CD4-positive, alpha-beta T cell (primary cell): ENCODE measurements at regions not wholly inside any gene's neighbourhood (a gene's known extent, or its start where the extent isn't known, plus 50 kb on each side); places are given as distances from the start of the nearest gene placed in this dataset.

Experiments used
- ATAC-seq: fragments of 200-7000 bp; cut with Tn5 transposase; one replicate; pipeline ENCODE4 v1.10.0; 2022; ENCODE audit warnings: mild to moderate bottlenecking; ENCODE audit not compliant: poor library complexity
- CTCF ChIA-PET: fragments of 350-600 bp; sonication (Branson Sonifier 250); formaldehyde crosslinking; loops from one replicate; lab custom pipeline; 2021; ENCODE audit warnings: antibody characterized with exemption, inconsistent platforms; lab: Charles Lee
- POLR2A ChIA-PET: fragments of 350-600 bp; sonication (Branson Sonifier 250); formaldehyde crosslinking; loops from one replicate; lab custom pipeline; 2021; ENCODE audit warnings: antibody characterized with exemption, inconsistent platforms; lab: Charles Lee
- DNase-seq, 14 experiments: peaks; one replicate each; pipeline ENCODE4 v3.0.0-alpha.2; 2013 to 2020; ENCODE audit warnings: mixed read lengths in 2 of 14
- H3K27ac ChIP-seq, 2 donors: one replicate each; pipeline versions ENCODE4 v1.5.1 to v1.7.0; 2013; ENCODE audit warnings: low read length in 2 of 2, low read depth in 1 of 2, mild to moderate bottlenecking in 1 of 2
- H3K27me3 ChIP-seq, 2 experiments: 1 replicate in 1 of 2; 2 replicates in 1 of 2; pipeline versions ENCODE4 v1.6.1 to v1.7.0; 2013; ENCODE audit warnings: low read length in 2 of 2, control low read depth in 1 of 2, mild to moderate bottlenecking in 1 of 2, moderate library complexity in 1 of 2; ENCODE audit not compliant: insufficient read depth in 2 of 2, control insufficient read depth in 1 of 2
- H3K36me3 ChIP-seq: one replicate; pipeline ENCODE4 v1.6.1; 2013; ENCODE audit warnings: low read length, control low read depth; ENCODE audit not compliant: insufficient read depth
- H3K4me1 ChIP-seq: one replicate; pipeline ENCODE4 v1.6.1; 2013; ENCODE audit warnings: low read length, control low read depth; ENCODE audit not compliant: insufficient read depth
- H3K4me3 ChIP-seq: one replicate; pipeline ENCODE4 v1.5.1; 2013; ENCODE audit warnings: mild to moderate bottlenecking, low read length, moderate library complexity
- H3K9me3 ChIP-seq, 2 experiments: 1 replicate in 1 of 2; 2 replicates in 1 of 2; pipeline versions ENCODE4 v1.6.1 to v1.7.0; 2013; ENCODE audit warnings: low read length in 2 of 2, mild to moderate bottlenecking in 2 of 2, control low read depth in 1 of 2, moderate library complexity in 1 of 2; ENCODE audit not compliant: control insufficient read depth in 1 of 2, insufficient read depth in 1 of 2
- H3K27ac Mint-ChIP-seq: one replicate; pipeline ENCODE4 v1.8.0; 2020; ENCODE audit warnings: mixed read lengths
- H3K27me3 Mint-ChIP-seq: one replicate; pipeline ENCODE4 v1.8.0; 2021; ENCODE audit warnings: mixed read lengths
- H3K36me3 Mint-ChIP-seq: one replicate; pipeline ENCODE4 v1.8.0; 2021; ENCODE audit warnings: low read depth, mixed read lengths
- H3K4me1 Mint-ChIP-seq: one replicate; pipeline ENCODE4 v1.8.0; 2021; ENCODE audit warnings: low read depth, mixed read lengths
- H3K4me3 Mint-ChIP-seq: one replicate; pipeline ENCODE4 v1.8.0; 2020; ENCODE audit warnings: mild to moderate bottlenecking, mixed read lengths
- H3K9me3 Mint-ChIP-seq: one replicate; pipeline ENCODE4 v1.8.0; 2020; ENCODE audit warnings: mixed read lengths
- CTCF ChIP-seq: fragments of 200-600 bp; IDR thresholded peaks from one replicate; pipeline ENCODE4 v1.8.0; 2022; ENCODE audit warnings: antibody characterized with exemption, mild to moderate bottlenecking
- intact Hi-C, 2 experiments: fragments of 100-400 bp; cut with DNase I in 1 of 2; cut with micrococcal nuclease in 1 of 2; formaldehyde crosslinking; loops; one replicate each; pipeline versions ENCODE4 v1.15.1 to v1.9.0; 2023 to 2025; cut with DNase I, micrococcal nuclease

DNA sequence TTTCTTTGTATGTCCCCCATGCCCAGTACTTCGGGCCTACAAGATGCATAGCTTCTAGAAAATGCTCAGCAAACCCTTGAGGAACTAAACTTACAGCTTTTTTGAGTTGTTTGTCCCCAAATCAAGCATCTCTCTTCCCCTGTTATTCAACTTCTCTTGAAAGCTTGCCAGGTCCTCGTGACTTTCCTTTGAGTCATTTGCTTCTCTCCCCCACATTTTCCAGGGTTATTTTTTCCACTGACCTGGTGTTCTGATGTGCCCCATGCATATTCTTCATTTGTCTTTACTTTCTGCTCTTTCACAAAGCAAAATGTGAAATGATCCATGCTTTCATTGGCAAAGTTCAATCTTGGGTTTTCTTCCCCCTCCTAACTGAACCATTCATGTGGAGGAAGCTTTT is 204.8 kb downstream of the TFAP2A start:
- Mint-ChIP-seq H3K4me1 (no peaks in the 10 kb centered on the region), H3K27me3 (no peaks in the 10 kb centered on the region), H3K4me3 (no peak overlapping the region), H3K27ac (no peak overlapping the region), H3K36me3 (no peaks in the 10 kb centered on the region), H3K9me3 (peaks cover 2% of the 10 kb centered on the region)
- intact Hi-C loops, result no loop called here
- ChIA-PET POLR2A (no interaction called here), CTCF (no interaction called here)
- Histone ChIP-seq H3K4me3 (no peak overlapping the region), H3K9me3 (peaks cover 0 to 4% of the 10 kb centered on the region in 2 experiments), H3K4me1 (no peaks in the 10 kb centered on the region), H3K27ac (no peak overlapping the region), H3K27me3 (no peaks in the 10 kb centered on the region), H3K36me3 (no peaks in the 10 kb centered on the region)
- DNase-seq, result no peak
- ATAC-seq, result no peak
- no peak for TF ChIP-seq CTCF

DNA sequence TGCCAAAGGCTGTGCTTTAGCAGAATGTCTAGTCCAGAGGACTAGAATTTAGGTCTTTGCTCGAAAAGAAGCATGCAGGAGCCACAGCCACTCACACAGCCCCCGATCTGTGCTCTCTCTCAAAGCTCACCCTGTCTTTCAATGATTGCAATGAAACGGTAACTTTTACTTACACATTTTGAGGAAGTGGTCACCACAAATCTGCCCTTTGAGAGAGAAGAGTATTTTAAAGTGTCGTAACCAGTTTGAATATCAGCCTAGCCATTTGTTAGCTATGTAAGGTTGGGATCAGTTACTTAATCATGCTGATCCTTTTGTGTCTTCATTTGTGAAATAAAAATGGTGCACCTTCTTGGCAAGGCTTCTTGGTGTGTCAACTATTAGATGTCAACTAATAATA is 209.0 kb downstream of the TFAP2A start:
- TF ChIP-seq CTCF, result no peak
- peaks cover 7% of the 10 kb centered on the region for H3K9me3 Mint-ChIP-seq
- no peak overlapping the region for H3K4me3 ChIP-seq
- ATAC-seq (no peak), DNase-seq (no peak)
- ChIA-PET POLR2A (no interaction called here), CTCF (interaction anchor here (0.7 kb wide), 1 partner anchor 9 kb away, joined by 3 read pairs; no protein-coding TSS in a partner anchor)
- H3K27ac ChIP-seq, result no peak overlapping the region
- no peaks in the 10 kb centered on the region for H3K27me3 ChIP-seq
- H3K9me3 ChIP-seq, result peaks cover 4% of the 10 kb centered on the region in 2 experiments
- H3K4me3 Mint-ChIP-seq, result no peak overlapping the region
- H3K27ac Mint-ChIP-seq, result no peak overlapping the region
- H3K36me3 ChIP-seq, result no peaks in the 10 kb centered on the region
- peaks cover 5% of the 10 kb centered on the region for H3K27me3 Mint-ChIP-seq
- no peaks in the 10 kb centered on the region for H3K36me3 Mint-ChIP-seq
- no peaks in the 10 kb centered on the region for H3K4me1 ChIP-seq
- intact Hi-C loops, result no loop called here
- H3K4me1 Mint-ChIP-seq, result no peaks in the 10 kb centered on the region

DNA sequence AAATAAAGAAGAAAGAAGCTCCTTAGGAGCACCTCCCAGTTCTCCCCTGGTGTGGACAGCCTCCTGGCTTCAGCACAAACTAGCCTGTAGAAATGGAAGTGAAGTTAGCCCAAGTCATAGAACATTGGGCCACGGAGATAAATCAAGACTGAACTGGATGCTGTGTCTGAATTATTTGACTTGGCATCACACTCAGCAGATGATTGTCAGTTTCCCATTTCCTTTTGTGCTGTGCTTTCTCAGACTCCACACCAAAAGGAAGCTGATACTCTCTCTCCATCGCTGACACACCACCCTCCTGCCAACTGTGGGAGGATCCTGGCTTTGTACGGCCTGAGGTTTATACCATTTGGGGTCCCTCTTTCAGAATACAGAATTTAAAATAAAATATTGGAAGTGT is 209.8 kb downstream of the TFAP2A start:
- no peaks in the 10 kb centered on the region for H3K4me1 Mint-ChIP-seq
- no peak for ATAC-seq
- ChIA-PET CTCF (interaction anchor here (0.7 kb wide), 1 partner anchor 8 kb away, joined by 3 read pairs; no protein-coding TSS in a partner anchor), POLR2A (no interaction called here)
- Histone ChIP-seq H3K27me3 (no peaks in the 10 kb centered on the region), H3K4me3 (no peak overlapping the region), H3K4me1 (no peaks in the 10 kb centered on the region), H3K36me3 (no peaks in the 10 kb centered on the region), H3K27ac (no peak overlapping the region), H3K9me3 (peaks cover 4% of the 10 kb centered on the region in 2 experiments)
- no peaks in the 10 kb centered on the region for H3K36me3 Mint-ChIP-seq
- intact Hi-C loops, result no loop called here
- no peak overlapping the region for H3K27ac Mint-ChIP-seq
- TF ChIP-seq CTCF, result no peak
- H3K27me3 Mint-ChIP-seq, result peaks cover 5% of the 10 kb centered on the region
- no peak for DNase-seq
- peaks cover 7% of the 10 kb centered on the region for H3K9me3 Mint-ChIP-seq
- H3K4me3 Mint-ChIP-seq, result no peak overlapping the region
